Suppressor macrophage treated with lipopolysaccharide for 4 hours (primary cell): ENCODE measurements at regions not wholly inside any gene's neighbourhood (a gene's known extent, or its start where the extent isn't known, plus 50 kb on each side); places are given as distances from the start of the nearest gene placed in this dataset.

Source experiments
- DNase-seq: peaks from one replicate; pipeline ENCODE4 v3.0.0-alpha.2; 2020

DNA sequence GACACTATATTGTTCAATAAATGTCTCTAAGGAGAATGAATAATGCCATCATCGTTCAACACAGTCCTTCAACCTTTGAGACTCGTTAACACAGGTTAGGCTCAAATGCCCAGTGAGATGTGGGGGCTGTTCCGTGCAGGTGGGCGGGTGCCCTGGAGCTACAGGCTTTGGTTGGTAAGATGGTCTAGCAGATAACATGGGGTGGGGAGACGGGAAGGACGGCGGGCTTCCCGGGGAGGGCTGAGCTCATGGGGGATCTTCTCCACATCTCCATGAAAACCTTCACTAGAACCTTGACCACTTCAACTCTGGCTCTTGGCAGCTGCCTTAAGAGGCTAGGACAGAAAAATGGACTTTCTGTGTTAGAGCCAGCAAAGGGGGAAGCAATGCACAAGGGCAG lies 134.1 kb upstream of the TCERG1L start:
- DNase-seq, result no peak

DNA sequence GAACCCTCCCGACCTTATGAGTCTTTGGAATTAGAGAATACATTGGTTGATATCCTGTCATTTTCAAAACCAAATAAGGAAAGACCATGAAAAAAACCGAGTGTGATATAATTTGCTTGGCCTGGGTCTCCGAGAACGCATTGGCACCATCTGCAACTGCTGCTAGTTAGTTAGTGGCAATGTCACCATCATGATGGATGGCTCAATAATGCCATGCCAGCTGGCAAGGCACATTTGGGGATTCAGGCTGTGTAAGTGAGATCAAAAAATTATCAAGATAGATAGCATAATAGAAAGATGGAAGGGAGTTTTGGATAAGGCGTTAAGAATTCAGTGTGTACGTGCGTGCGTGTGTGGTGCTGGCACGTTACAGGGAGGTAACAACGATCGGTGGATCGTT lies 134.7 kb upstream of the TCERG1L start:
- DNase-seq, result no peak

GRCh38 chr10:131448171-131448570 lies 136.7 kb upstream of the TCERG1L start:
- no peak for DNase-seq

GRCh38 chr10:131448883-131449282 lies 137.4 kb upstream of the TCERG1L start:
- no peak for DNase-seq

DNA sequence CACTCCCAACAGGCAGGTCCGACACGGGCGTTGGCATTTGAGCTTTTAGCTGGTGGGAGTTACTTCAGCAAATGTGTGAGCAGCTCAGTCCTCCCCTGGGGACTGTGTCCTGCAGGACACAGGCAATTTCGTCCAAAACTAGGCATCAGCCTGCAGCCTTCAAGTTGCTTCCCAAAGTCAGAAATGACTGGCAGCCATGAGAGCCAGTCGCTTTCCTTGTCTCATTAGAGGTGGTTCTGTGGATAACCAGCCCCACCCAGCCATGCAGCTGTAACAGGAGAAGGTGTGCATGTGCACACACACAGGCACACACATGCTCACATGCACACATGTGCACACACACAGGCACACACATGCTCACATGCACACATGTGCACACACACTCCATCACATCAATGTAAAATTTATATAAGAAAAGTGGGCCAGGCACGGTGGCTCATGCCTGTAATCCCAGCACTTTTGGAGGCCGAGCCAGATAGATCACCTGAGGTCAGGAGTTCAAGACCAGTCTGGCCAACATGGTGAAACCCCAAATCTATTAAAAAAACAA lies 138.8 kb upstream of the TCERG1L start:
- no peak for DNase-seq

DNA sequence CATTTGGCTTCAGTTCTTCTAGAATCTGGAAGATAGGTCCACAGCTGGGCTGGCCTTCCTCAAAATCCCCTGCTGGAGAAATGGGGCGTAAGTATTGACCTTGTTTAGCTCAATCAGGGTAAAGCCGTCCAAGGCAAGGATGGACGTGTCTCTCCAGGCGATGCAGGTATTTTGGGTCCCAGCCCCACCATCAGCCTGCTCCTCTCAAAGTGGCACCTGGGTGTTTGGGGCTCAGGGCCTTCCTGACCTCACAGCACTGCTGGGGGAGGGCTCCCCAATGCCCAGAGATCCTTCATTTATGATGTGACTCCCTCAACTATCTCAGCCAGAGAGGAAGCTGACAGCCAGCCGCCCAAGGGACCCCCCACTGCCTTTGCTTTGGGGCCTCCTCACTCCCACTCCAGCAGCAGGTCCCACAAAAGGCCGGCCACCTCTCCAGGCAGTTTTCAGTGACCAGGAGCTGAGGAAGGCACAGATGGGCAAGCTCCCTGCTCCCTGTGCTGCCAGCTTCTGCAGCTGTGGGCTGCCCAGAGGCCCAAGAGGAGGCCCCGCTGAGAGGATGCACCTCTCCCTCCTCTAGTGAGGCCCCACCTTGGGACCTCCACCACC lies 140.0 kb upstream of the TCERG1L start:
- DNase-seq, result no peak

GRCh38 chr10:131452926-131453720 lies 141.6 kb upstream of the TCERG1L start:
- no peak for DNase-seq

DNA sequence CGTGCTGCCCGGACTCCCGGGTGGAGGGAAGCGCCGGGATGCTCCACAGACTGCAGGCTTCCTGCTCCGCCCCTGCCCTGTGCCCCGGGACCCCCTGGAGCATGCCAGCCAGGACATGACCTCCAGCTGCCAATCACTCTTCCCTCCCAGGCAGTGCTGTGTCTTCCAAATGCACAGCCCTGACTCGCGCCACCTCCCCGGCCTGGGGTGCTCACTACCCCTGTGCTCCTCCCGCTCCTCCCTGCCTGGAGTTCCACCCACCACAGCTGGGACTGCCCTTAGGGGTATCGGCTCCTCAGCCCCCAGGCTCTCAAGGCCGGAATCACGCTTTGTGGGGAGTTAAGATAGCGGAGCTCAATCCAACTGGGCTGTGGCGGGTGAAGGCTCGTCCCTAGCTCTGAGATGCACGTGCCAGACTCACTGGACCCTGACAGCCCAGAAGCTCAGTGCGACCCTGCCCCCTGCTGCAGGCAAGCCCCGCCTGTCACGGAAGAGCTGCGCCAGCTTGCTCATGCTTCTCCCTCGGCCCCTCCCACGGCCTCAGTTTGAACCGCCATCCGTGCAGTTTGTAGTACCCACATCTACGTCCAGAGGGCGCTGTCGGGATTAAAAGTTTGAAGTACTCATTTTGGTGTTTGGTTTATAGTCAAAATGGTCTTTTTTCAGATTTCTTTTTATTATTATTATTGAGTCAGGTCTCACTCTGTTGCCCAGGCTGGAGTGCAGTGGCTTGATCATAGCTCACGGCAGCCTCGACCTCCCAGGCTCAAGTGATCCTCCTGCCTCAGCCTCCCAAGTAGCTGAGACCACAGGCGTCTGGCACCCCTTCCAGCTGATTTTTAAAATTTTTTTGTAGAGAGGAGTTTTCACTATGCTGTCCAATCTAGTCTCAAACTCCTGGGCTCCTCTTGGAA lies 142.5 kb upstream of the TCERG1L start:
- DNase-seq, result peak; percentile 75

DNA sequence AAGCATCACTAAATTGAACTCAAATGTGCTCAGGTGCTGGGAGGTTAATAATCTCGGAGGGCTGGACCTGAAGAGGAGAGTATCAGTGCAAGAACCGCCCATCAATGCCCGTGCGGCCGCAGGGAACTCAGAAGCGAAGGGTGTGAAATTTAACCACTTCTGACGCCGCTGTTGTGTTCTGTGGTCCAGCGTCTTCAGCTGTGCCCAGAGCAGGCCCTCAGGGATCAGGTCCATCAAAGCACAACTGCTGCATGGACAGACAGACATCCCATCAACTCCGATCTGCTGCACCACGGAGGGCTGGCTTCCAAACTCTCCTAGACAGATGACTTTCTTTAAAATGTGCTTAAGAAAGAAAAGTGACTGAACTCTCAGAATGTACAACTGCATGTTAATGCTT lies 144.9 kb upstream of the TCERG1L start:
- no peak for DNase-seq

GRCh38 chr10:131461093-131461492 lies 149.6 kb upstream of the TCERG1L start:
- DNase-seq, result no peak

GRCh38 chr10:131464789-131465188 lies 153.3 kb upstream of the TCERG1L start:
- DNase-seq, result no peak

- DNase-seq, result no peak
Observed at GRCh38 chr10:131469551-131469950, 158.0 kb upstream of the TCERG1L start.

DNA sequence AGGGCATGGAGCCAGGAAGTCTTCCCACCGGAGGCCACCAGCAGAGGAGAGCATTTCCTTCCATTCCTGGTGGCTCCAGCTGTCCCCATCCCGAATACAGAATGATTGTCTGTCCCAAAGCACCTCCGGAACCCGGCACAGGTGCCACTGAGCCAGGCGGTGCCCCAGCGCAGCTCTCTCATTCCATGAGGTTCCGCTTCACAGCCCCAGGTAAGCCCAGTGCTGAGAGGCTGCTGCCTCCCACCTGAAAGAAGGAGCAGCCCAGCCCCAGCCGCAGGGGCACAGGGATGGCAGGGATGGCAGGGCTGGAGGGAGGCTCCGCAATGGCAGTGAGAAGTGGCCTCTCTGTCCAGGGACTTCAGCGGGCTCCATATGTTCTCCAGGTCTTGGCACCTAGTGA lies 162.1 kb upstream of the TCERG1L start:
- DNase-seq, result no peak

DNA sequence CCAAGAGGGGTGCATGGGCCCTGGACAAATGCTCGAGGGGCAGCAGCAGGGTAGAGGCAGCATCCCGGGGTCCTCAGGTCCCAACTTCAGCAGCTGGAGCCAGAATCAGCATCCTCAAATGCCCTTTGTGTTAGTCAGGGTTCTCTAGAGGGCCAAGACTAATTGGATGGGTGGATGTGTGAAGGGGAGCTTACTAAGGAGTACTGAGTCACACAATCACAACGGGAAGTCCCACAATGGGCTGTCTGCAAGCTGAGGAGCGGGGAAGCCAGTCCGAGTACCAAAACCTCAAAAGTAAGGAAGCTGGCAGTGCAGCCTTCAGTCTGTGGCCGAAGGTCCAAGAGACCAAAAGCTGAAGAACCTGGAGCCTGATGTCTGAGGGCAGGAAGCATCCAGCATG lies 162.9 kb upstream of the TCERG1L start:
- no peak for DNase-seq

GRCh38 chr10:131475043-131475442 lies 163.5 kb upstream of the TCERG1L start:
- DNase-seq, result no peak

DNA sequence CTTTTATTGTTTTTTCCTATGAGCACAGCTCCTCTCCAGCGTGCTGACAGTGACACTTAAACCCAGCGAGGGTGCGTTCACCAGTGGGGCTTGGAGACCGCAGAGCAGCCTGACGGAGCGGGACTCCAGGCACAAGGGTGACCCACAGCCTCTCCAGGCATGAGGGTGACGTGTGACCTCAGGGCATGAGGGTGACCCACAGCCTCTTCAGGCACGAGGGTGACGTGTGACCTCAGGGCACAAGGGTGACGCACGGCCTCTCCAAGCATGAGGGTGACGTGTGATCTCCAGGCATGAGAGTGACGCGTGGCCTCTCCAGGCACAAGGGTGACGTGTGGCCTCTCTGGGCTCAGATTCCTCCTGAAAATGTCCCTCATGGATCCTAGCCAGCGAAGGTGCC lies 164.3 kb upstream of the TCERG1L start:
- no peak for DNase-seq

DNA sequence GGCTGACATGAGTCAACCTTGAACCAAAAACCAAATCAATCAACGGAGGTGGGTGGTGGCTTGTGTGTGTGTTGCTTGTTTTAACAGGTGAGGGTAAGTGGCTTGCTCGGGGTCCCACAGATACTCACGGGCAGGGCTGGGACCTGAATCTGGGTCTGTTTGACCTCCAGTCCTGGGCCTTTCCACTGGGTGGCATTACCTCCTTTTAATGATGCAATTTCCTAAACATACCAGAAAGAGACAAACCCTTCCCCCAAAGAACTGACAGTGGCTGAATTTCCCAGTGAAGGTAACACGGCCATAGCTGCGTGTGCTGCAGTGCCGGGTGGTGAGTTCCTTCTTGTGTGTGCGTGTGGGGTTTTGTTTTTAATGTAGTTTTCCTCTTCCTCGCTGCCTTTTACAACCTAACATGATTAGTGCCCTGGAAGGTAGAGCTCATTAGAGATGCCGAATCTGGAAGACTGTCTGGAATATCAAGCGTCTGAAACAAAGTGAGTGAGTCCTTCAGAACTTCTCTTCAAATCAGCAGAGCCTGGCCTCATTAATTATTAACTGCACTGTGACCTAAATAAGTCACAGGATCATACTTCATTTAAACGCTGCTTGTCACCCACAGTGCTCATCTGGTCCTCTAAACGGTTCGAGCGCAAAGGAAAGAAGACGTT lies 166.1 kb upstream of the TCERG1L start:
- no peak for DNase-seq

DNA sequence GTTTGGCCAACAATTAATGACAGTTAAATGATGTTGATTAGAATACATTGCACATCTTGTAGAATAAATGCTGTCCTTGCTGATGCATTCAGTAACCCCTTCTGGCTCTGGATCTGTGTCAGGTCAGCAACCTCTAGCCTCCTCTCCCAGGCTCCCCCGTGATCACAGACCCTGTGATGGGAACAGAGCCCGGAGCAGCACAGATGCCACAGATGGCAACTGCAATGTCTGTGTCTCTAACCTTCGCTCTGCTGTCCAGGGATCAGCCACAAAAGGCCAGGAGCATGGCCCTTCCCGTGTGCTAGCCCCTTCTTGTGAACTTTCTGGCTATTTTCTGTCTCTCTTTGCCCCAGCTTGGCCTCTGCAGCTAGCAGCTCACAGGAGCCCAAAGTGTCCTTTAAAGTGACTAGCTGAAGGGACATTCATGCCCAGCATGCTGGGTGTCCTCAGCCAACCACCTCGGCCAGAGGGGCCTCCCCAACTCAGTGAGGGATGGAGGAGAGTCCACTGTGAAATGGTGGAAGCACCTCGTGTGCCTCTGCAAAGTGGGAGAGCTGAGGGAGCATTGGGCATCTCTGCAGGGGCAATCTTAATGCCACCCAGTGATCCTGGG lies 167.0 kb upstream of the TCERG1L start:
- DNase-seq, result no peak

GRCh38 chr10:131480066-131480465 lies 168.5 kb upstream of the TCERG1L start:
- no peak for DNase-seq

DNA sequence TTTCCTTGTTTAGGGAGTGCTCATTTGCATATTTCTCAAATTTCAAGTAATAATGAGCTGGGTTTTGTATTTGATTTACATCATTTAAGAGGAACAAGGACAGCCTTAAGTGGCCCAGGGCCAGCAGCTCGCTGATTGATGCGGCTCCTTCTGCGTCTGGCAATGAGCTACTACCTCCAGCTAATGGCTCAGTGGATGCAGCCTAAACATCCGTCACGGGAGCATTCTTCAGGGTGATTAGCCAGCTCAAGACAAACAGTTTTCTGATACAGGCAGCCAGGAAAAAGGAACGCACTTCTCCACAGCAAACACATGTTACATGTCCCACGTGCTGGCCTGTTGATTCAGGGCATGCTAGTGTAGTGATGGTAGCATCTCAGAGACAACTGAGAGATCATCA lies 169.3 kb upstream of the TCERG1L start:
- no peak for DNase-seq

DNA sequence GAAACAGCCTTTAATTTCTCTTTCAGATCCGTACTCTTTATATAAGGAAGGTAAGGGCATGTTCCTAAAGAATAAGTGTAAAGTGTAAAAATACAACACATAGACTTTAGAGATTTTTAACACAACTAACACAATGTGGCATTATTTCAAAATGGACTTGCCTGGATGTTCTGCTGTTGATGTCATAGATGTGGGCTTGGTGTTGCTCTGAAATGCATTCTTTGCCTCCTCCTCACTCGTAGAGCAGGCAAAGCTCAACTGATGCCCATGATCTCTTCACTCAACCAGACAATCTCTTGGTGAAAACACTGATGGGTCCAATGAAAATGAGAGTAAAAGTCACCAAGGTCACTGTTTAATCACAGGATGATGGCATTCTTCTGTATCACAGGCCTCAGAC lies 174.2 kb upstream of the TCERG1L start:
- DNase-seq, result no peak

- DNase-seq, result no peak
Observed at GRCh38 chr10:131487822-131488221, 176.3 kb upstream of the TCERG1L start.
